GM18505 (cell line): ENCODE measurements at regions not wholly inside any gene's neighbourhood (a gene's known extent, or its start where the extent isn't known, plus 50 kb on each side); places are given as distances from the start of the nearest gene placed in this dataset.

Source experiments
- ATAC-seq: cut with Tn5 transposase; IDR thresholded peaks from one replicate; pipeline ENCODE4 v1.9.1; 2021; ENCODE audit not compliant: unreplicated experiment
- POLR2A ChIP-seq: IDR thresholded peaks from 4 replicates; pipeline ENCODE4 v1.6.1; 2011; ENCODE audit warnings: borderline replicate concordance; ENCODE audit not compliant: insufficient read depth, insufficient read length; ENCODE audit errors: extremely low read depth

GRCh38 chr4:181424362-181425016, 818.7 kb upstream of the TENM3 start:
- no peak for TF ChIP-seq POLR2A
- ATAC-seq = no peak

GRCh38 chr4:181427076-181427475, 816.1 kb upstream of the TENM3 start:
- no peak for ATAC-seq
- no peak for TF ChIP-seq POLR2A

GRCh38 chr4:181431006-181431405, 812.2 kb upstream of the TENM3 start:
- ATAC-seq = no peak
- TF ChIP-seq POLR2A = no peak

GRCh38 chr4:181431661-181432060, 811.5 kb upstream of the TENM3 start:
- no peak for TF ChIP-seq POLR2A
- no peak for ATAC-seq

- ATAC-seq = no peak
- no peak for TF ChIP-seq POLR2A
Measured at GRCh38 chr4:181432335-181432734, 810.9 kb upstream of the TENM3 start.

- no peak for ATAC-seq
- TF ChIP-seq POLR2A = no peak
Measured at GRCh38 chr4:181437895-181438294, 805.3 kb upstream of the TENM3 start.

GRCh38 chr4:181438641-181439040, 804.6 kb upstream of the TENM3 start:
- TF ChIP-seq POLR2A = no peak
- ATAC-seq = no peak

- TF ChIP-seq POLR2A = no peak
- no peak for ATAC-seq
Measured at GRCh38 chr4:181443021-181443420, 800.2 kb upstream of the TENM3 start.

GRCh38 chr4:181465826-181466225, 777.4 kb upstream of the TENM3 start:
- no peak for ATAC-seq
- TF ChIP-seq POLR2A = no peak

GRCh38 chr4:181468451-181468850, 774.8 kb upstream of the TENM3 start:
- TF ChIP-seq POLR2A = no peak
- ATAC-seq = no peak

GRCh38 chr4:181470306-181470705, 772.9 kb upstream of the TENM3 start:
- no peak for TF ChIP-seq POLR2A

GRCh38 chr4:181475359-181475758, 767.8 kb upstream of the TENM3 start:
- ATAC-seq = no peak
- no peak for TF ChIP-seq POLR2A

More at GRCh38 chr4:181470306-181470705, 772.9 kb upstream of the TENM3 start:
- no peak for ATAC-seq

- no peak for ATAC-seq
Measured at GRCh38 chr4:181475781-181476507, 767.3 kb upstream of the TENM3 start.

GRCh38 chr4:181476508-181476890, 766.7 kb upstream of the TENM3 start:
- no peak for ATAC-seq
- TF ChIP-seq POLR2A = no peak

More at GRCh38 chr4:181475781-181476507, 767.3 kb upstream of the TENM3 start:
- no peak for TF ChIP-seq POLR2A
